ENCODE measurements at regions not wholly inside any gene's neighbourhood (a gene's known extent, or its start where the extent isn't known, plus 50 kb on each side); places are given as distances from the start of the nearest gene placed in this dataset.

- Histone ChIP-seq H3K4me3 (no peak overlapping the region), H3K27me3 (no peaks in the 10 kb centered on the region), H3K36me3 (no peaks in the 10 kb centered on the region), H3K4me1 (no peaks in the 10 kb centered on the region), H3K9me3 (no peaks in the 10 kb centered on the region), H3K27ac (no peak overlapping the region)
- no peak for DNase-seq (ENCODE audit: extremely low spot score in 2 of 2)
- TF ChIP-seq POLR2A (IDR thresholded peaks at IDR 0.05), result no peak
- no peak for TF ChIP-seq POLR2AphosphoS5 (IDR thresholded peaks at IDR 0.05; ENCODE audit: insufficient read depth in 1 of 2, low read depth in 1 of 2)
- TF ChIP-seq CTCF (IDR thresholded peaks at IDR 0.05), result no peak
- intact Hi-C loops (cut with DNase I), result no loop called here
Measured at GRCh38 chr16:86986809-86987487, 330.2 kb downstream of the C16orf95 start.

GRCh38 chr16:86987746-86988670 lies 329.2 kb downstream of the C16orf95 start:
- intact Hi-C loops (cut with DNase I), result no loop called here
- H3K27ac ChIP-seq, result no peak overlapping the region
- H3K4me3 ChIP-seq, result no peak overlapping the region
- no peaks in the 10 kb centered on the region for H3K9me3 ChIP-seq
- no peaks in the 10 kb centered on the region for H3K4me1 ChIP-seq
- DNase-seq (ENCODE audit: extremely low spot score in 2 of 2), result no peak
- TF ChIP-seq POLR2AphosphoS5 (IDR thresholded peaks at IDR 0.05; ENCODE audit: insufficient read depth in 1 of 2, low read depth in 1 of 2), result no peak
- TF ChIP-seq CTCF (IDR thresholded peaks at IDR 0.05), result no peak
- TF ChIP-seq POLR2A (IDR thresholded peaks at IDR 0.05), result no peak
- H3K36me3 ChIP-seq, result no peaks in the 10 kb centered on the region
- H3K27me3 ChIP-seq, result no peaks in the 10 kb centered on the region

- Histone ChIP-seq H3K27me3 (no peaks in the 10 kb centered on the region), H3K27ac (no peak overlapping the region), H3K9me3 (no peaks in the 10 kb centered on the region), H3K36me3 (no peaks in the 10 kb centered on the region), H3K4me3 (no peak overlapping the region), H3K4me1 (no peaks in the 10 kb centered on the region)
- no peak for DNase-seq (ENCODE audit: extremely low spot score in 2 of 2)
- no peak for TF ChIP-seq POLR2A (IDR thresholded peaks at IDR 0.05)
- intact Hi-C loops (cut with DNase I), result no loop called here
Measured at GRCh38 chr16:86988920-86989696, 328.1 kb downstream of the C16orf95 start.

- intact Hi-C loops (cut with DNase I), result no loop called here
- H3K9me3 ChIP-seq, result no peaks in the 10 kb centered on the region
- no peak overlapping the region for H3K27ac ChIP-seq
- TF ChIP-seq CTCF (IDR thresholded peaks at IDR 0.05), result no peak
- no peak for TF ChIP-seq POLR2A (IDR thresholded peaks at IDR 0.05)
- TF ChIP-seq POLR2AphosphoS5 (IDR thresholded peaks at IDR 0.05; ENCODE audit: insufficient read depth in 1 of 2, low read depth in 1 of 2), result no peak
- H3K36me3 ChIP-seq, result no peaks in the 10 kb centered on the region
- no peak for DNase-seq (ENCODE audit: extremely low spot score in 2 of 2)
- no peak overlapping the region for H3K4me3 ChIP-seq
- H3K4me1 ChIP-seq, result no peaks in the 10 kb centered on the region
- H3K27me3 ChIP-seq, result no peaks in the 10 kb centered on the region
Measured at GRCh38 chr16:86990451-86990850, 326.7 kb downstream of the C16orf95 start.

GRCh38 chr16:86991679-86992078 lies 325.5 kb downstream of the C16orf95 start:
- TF ChIP-seq POLR2A (IDR thresholded peaks at IDR 0.05) (no peak), CTCF (IDR thresholded peaks at IDR 0.05) (no peak), POLR2AphosphoS5 (IDR thresholded peaks at IDR 0.05; ENCODE audit: insufficient read depth in 1 of 2, low read depth in 1 of 2) (no peak)
- DNase-seq (ENCODE audit: extremely low spot score in 2 of 2), result no peak
- Histone ChIP-seq H3K4me1 (no peaks in the 10 kb centered on the region), H3K27me3 (no peaks in the 10 kb centered on the region), H3K9me3 (no peaks in the 10 kb centered on the region), H3K36me3 (no peaks in the 10 kb centered on the region), H3K4me3 (no peak overlapping the region), H3K27ac (no peak overlapping the region)
- intact Hi-C loops (cut with DNase I), result no loop called here

Measured in vagina (tissue), 2 donors.